ENCODE measurements at regions not wholly inside any gene's neighbourhood (a gene's known extent, or its start where the extent isn't known, plus 50 kb on each side); places are given as distances from the start of the nearest gene placed in this dataset.

DNA sequence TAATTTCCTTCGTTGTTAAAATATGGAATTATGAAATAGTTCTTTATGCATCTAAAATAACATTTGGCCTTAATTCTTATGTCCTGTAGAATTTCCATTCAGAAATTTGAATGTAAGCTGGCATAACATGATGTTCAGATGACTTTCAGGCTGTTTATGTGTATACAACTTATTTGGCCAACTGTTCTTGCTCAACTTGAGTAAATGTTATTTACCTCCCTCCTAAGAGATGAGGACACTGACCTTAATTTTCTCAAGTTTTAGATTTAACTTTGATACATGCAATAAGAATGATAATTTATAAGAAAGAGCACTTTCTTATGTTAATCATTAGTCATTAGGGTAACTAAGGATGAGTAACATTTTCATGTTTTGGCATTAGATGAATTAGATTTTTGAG lies 365.4 kb downstream of the AEBP2 start:
- Histone ChIP-seq H3K4me1 (no peaks in the 10 kb centered on the region), H3K36me3 (ENCODE audit: control insufficient read depth, insufficient read depth, low read length) (no peaks in the 10 kb centered on the region), H3K27me3 (ENCODE audit: control insufficient read depth, insufficient read depth, low read length) (no peaks in the 10 kb centered on the region), H3K27ac (no peak overlapping the region), H3K9ac (no peak overlapping the region), H3K9me3 (ENCODE audit: control insufficient read depth, low read length) (no peaks in the 10 kb centered on the region), H3K4me3 (ENCODE audit: low read depth, low read length) (no peak overlapping the region), H2AFZ (no peak overlapping the region), H3K79me2 (no peaks in the 10 kb centered on the region), H3K4me2 (ENCODE audit: low read length) (no peak overlapping the region)
- TF ChIP-seq, protein P1, sequence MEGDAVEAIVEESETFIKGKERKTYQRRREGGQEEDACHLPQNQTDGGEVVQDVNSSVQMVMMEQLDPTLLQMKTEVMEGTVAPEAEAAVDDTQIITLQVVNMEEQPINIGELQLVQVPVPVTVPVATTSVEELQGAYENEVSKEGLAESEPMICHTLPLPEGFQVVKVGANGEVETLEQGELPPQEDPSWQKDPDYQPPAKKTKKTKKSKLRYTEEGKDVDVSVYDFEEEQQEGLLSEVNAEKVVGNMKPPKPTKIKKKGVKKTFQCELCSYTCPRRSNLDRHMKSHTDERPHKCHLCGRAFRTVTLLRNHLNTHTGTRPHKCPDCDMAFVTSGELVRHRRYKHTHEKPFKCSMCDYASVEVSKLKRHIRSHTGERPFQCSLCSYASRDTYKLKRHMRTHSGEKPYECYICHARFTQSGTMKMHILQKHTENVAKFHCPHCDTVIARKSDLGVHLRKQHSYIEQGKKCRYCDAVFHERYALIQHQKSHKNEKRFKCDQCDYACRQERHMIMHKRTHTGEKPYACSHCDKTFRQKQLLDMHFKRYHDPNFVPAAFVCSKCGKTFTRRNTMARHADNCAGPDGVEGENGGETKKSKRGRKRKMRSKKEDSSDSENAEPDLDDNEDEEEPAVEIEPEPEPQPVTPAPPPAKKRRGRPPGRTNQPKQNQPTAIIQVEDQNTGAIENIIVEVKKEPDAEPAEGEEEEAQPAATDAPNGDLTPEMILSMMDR (IDR thresholded peaks at IDR 0.05), result no peak

- H3K4me3 ChIP-seq (ENCODE audit: low read depth, low read length), result no peak overlapping the region
- TF ChIP-seq, protein P1 (IDR thresholded peaks at IDR 0.05), result no peak
- no peaks in the 10 kb centered on the region for H3K27me3 ChIP-seq (ENCODE audit: control insufficient read depth, insufficient read depth, low read length)
Measured at GRCh38 chr12:19808371-19808770, 369.1 kb downstream of the AEBP2 start.

GRCh38 chr12:19810213-19810612 lies 370.9 kb downstream of the AEBP2 start:
- TF ChIP-seq, protein P1 (IDR thresholded peaks at IDR 0.05), result no peak
- H3K79me2 ChIP-seq, result no peaks in the 10 kb centered on the region
- no peak overlapping the region for H3K4me3 ChIP-seq (ENCODE audit: low read depth, low read length)
- H3K4me1 ChIP-seq, result no peaks in the 10 kb centered on the region
- H3K9me3 ChIP-seq (ENCODE audit: control insufficient read depth, low read length), result no peaks in the 10 kb centered on the region
- no peak overlapping the region for H3K4me2 ChIP-seq (ENCODE audit: low read length)
- H2AFZ ChIP-seq, result no peak overlapping the region
- no peaks in the 10 kb centered on the region for H3K36me3 ChIP-seq (ENCODE audit: control insufficient read depth, insufficient read depth, low read length)
- no peaks in the 10 kb centered on the region for H3K27me3 ChIP-seq (ENCODE audit: control insufficient read depth, insufficient read depth, low read length)
- no peak overlapping the region for H3K9ac ChIP-seq
- no peak overlapping the region for H3K27ac ChIP-seq

More at GRCh38 chr12:19808371-19808770, 369.1 kb downstream of the AEBP2 start:
- no peaks in the 10 kb centered on the region for H3K4me1 ChIP-seq
- H3K9ac ChIP-seq, result no peak overlapping the region
- no peak overlapping the region for H3K27ac ChIP-seq
- H3K36me3 ChIP-seq (ENCODE audit: control insufficient read depth, insufficient read depth, low read length), result no peaks in the 10 kb centered on the region
- no peaks in the 10 kb centered on the region for H3K9me3 ChIP-seq (ENCODE audit: control insufficient read depth, low read length)
- H2AFZ ChIP-seq, result no peak overlapping the region
- H3K79me2 ChIP-seq, result no peaks in the 10 kb centered on the region
- H3K4me2 ChIP-seq (ENCODE audit: low read length), result no peak overlapping the region

DNA sequence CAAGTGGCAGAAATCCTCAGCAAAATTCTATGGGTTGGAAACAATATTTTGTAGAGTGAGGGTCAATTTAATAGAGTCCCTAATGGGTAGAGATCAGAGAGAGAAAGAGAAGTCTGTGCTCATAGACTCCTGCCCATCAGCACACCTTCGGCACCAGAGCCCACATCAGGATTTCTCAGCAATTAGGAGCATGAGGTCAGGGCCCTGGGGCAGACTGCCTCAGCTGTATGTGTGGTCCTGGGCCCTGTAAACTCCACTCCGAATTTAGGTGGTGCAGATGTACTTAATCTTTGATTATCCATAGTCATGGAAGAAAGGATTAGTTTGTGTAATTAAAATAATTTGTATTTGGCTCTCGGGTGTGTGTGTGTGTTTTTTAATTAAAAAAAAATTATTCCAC lies 372.6 kb downstream of the AEBP2 start:
- H2AFZ ChIP-seq, result no peak overlapping the region
- no peaks in the 10 kb centered on the region for H3K79me2 ChIP-seq
- TF ChIP-seq, protein P1 (IDR thresholded peaks at IDR 0.05), result no peak
- no peak overlapping the region for H3K27ac ChIP-seq
- H3K4me2 ChIP-seq (ENCODE audit: low read length), result no peak overlapping the region
- no peaks in the 10 kb centered on the region for H3K9me3 ChIP-seq (ENCODE audit: control insufficient read depth, low read length)
- H3K4me3 ChIP-seq (ENCODE audit: low read depth, low read length), result no peak overlapping the region
- H3K9ac ChIP-seq, result no peak overlapping the region
- H3K36me3 ChIP-seq (ENCODE audit: control insufficient read depth, insufficient read depth, low read length), result no peaks in the 10 kb centered on the region
- H3K27me3 ChIP-seq (ENCODE audit: control insufficient read depth, insufficient read depth, low read length), result no peaks in the 10 kb centered on the region
- no peaks in the 10 kb centered on the region for H3K4me1 ChIP-seq

DNA sequence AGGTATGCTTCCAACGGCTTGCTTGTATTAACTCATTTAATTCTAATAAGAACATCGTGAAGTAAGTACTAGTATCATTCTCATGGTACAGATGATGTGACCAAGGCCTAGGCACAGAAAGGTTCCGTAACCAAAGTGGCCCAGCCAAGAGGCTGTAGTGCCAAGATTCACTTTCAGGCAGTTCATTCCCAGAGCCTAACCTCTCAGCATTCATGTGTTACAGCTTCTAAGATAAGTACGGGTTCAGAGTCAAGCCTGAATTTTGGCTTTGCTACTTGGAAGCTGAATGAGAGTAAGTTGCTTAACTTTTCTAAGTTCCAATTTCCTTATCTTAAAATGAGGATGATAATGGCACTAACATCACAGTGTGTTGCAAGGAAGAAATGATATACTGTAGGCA lies 379.9 kb downstream of the AEBP2 start:
- H3K27ac ChIP-seq, result no peak overlapping the region
- H3K4me1 ChIP-seq, result no peaks in the 10 kb centered on the region
- TF ChIP-seq, protein P1 (IDR thresholded peaks at IDR 0.05), result no peak

More for the DNA sequence above, 379.9 kb downstream of the AEBP2 start:
- Histone ChIP-seq H2AFZ (no peak overlapping the region), H3K9me3 (ENCODE audit: control insufficient read depth, low read length) (no peaks in the 10 kb centered on the region), H3K4me2 (ENCODE audit: low read length) (no peak overlapping the region), H3K36me3 (ENCODE audit: control insufficient read depth, insufficient read depth, low read length) (no peaks in the 10 kb centered on the region), H3K79me2 (no peaks in the 10 kb centered on the region), H3K4me3 (ENCODE audit: low read depth, low read length) (no peak overlapping the region), H3K27me3 (ENCODE audit: control insufficient read depth, insufficient read depth, low read length) (no peaks in the 10 kb centered on the region), H3K9ac (no peak overlapping the region)

All from parathyroid adenoma (tissue), 2 donors.